ENCODE measurements at regions not wholly inside any gene's neighbourhood (a gene's known extent, or its start where the extent isn't known, plus 50 kb on each side); places are given as distances from the start of the nearest gene placed in this dataset.

GRCh38 chr6:1003394-1004160, 308.3 kb upstream of the FOXQ1 start:
- no peak for TF ChIP-seq CTCF (IDR thresholded peaks at IDR 0.05; ENCODE audit: borderline replicate concordance, extremely low read depth, low read length, poor library complexity, severe bottlenecking)
- TF ChIP-seq EZH2 (IDR thresholded peaks at IDR 0.05; ENCODE audit: borderline replicate concordance, low read depth, low read length, severe bottlenecking) = no peak

Measured in DND-41 (cell line).